HG02759 (cell line): ENCODE measurements at regions not wholly inside any gene's neighbourhood (a gene's known extent, or its start where the extent isn't known, plus 50 kb on each side); places are given as distances from the start of the nearest gene placed in this dataset.
"Not testable (repeated sequence)": the region's sequence is repeated elsewhere in the genome, so short reads cannot be mapped to it uniquely, and the experiment has no call there.

Source experiments
- ATAC-seq: cut with Tn5 transposase; IDR thresholded peaks from one replicate; pipeline ENCODE4 v1.9.1; 2021; ENCODE audit warnings: mild to moderate bottlenecking, moderate library complexity; ENCODE audit not compliant: unreplicated experiment

GRCh38 chr5:71771191-71771590 lies 52.1 kb downstream of the CARTPT start:
- ATAC-seq: no peak

- ATAC-seq: no peak
These were observed 59.7 kb downstream of the CARTPT start for GRCh38 chr5:71778678-71779276.

- no peak for ATAC-seq
These were observed 61.5 kb downstream of the CARTPT start for GRCh38 chr5:71780597-71780996.

- ATAC-seq: peak; percentile 24
These were observed 63.3 kb downstream of the CARTPT start for GRCh38 chr5:71782393-71782770.

- peak; percentile 94 for ATAC-seq
These were observed 64.0 kb downstream of the CARTPT start for GRCh38 chr5:71782771-71783770.

GRCh38 chr5:71783891-71784290 lies 64.8 kb downstream of the CARTPT start:
- ATAC-seq: no peak

- no peak for ATAC-seq
These were observed 67.4 kb downstream of the CARTPT start for GRCh38 chr5:71786337-71787055.

GRCh38 chr5:71788794-71789193 lies 69.7 kb downstream of the CARTPT start:
- no peak for ATAC-seq

GRCh38 chr5:71789746-71790145 lies 70.7 kb downstream of the CARTPT start:
- ATAC-seq: no peak

GRCh38 chr5:71790433-71790832 lies 71.4 kb downstream of the CARTPT start:
- no peak for ATAC-seq

- ATAC-seq: not testable (repeated sequence)
These were observed 73.0 kb downstream of the CARTPT start for GRCh38 chr5:71792041-71792440.

- no peak for ATAC-seq
These were observed 75.1 kb downstream of the CARTPT start for GRCh38 chr5:71794061-71794695.

GRCh38 chr5:71802673-71803072 lies 83.6 kb downstream of the CARTPT start:
- ATAC-seq: no peak

- ATAC-seq: no peak
These were observed 87.6 kb downstream of the CARTPT start for GRCh38 chr5:71806711-71807110.

- ATAC-seq: no peak
These were observed 88.8 kb downstream of the CARTPT start for GRCh38 chr5:71807909-71808308.

- ATAC-seq: no peak
These were observed 90.4 kb downstream of the CARTPT start for GRCh38 chr5:71809446-71809845.

GRCh38 chr5:71810023-71810422 lies 90.9 kb downstream of the CARTPT start:
- ATAC-seq: no peak

- no peak for ATAC-seq
These were observed 91.6 kb downstream of the CARTPT start for GRCh38 chr5:71810471-71811195.

- no peak for ATAC-seq
These were observed 92.7 kb downstream of the CARTPT start for GRCh38 chr5:71811779-71812178.

- no peak for ATAC-seq
These were observed 97.2 kb downstream of the CARTPT start for GRCh38 chr5:71816307-71816706.
